ENCODE measurements at regions not wholly inside any gene's neighbourhood (a gene's known extent, or its start where the extent isn't known, plus 50 kb on each side); places are given as distances from the start of the nearest gene placed in this dataset.
A peak's percentile ranks its signal among the peaks of the same experiment; 100 is the strongest.
"Not testable (repeated sequence)": the region's sequence is repeated elsewhere in the genome, so short reads cannot be mapped to it uniquely, and the experiment has no call there.

- TF ChIP-seq CTCF (IDR thresholded peaks at IDR 0.05; ENCODE audit: insufficient read depth, low read depth, low read length, missing control alignments) = no peak
- no peak for DNase-seq (ENCODE audit: low read depth)
- no peak overlapping the region for H3K4me3 ChIP-seq (ENCODE audit: low read depth, low read length)
Measured at GRCh38 chr6:27747637-27748036, 164.6 kb downstream of the OR2B2 start.

GRCh38 chr6:27746860-27747259 is 165.3 kb downstream of the OR2B2 start:
- peak; percentile 26 for DNase-seq (ENCODE audit: low read depth)
- H3K4me3 ChIP-seq (ENCODE audit: low read depth, low read length) = not testable (repeated sequence)

GRCh38 chr6:27743787-27744186 is 168.4 kb downstream of the OR2B2 start:
- DNase-seq (ENCODE audit: low read depth) = no peak
- no peak for TF ChIP-seq CTCF (IDR thresholded peaks at IDR 0.05; ENCODE audit: insufficient read depth, low read depth, low read length, missing control alignments)
- no peak overlapping the region for H3K4me3 ChIP-seq (ENCODE audit: low read depth, low read length)

GRCh38 chr6:27742833-27743573 is 169.2 kb downstream of the OR2B2 start:
- H3K4me3 ChIP-seq (ENCODE audit: low read depth, low read length) = no peak overlapping the region
- DNase-seq (ENCODE audit: low read depth) = no peak
- no peak for TF ChIP-seq CTCF (IDR thresholded peaks at IDR 0.05; ENCODE audit: insufficient read depth, low read depth, low read length, missing control alignments)

- not testable (repeated sequence) for DNase-seq (ENCODE audit: low read depth); H3K4me3 ChIP-seq (ENCODE audit: low read depth, low read length)
Measured at GRCh38 chr6:27739902-27740301, 172.3 kb downstream of the OR2B2 start.

- H3K4me3 ChIP-seq (ENCODE audit: low read depth, low read length) = no peak overlapping the region
- no peak for TF ChIP-seq CTCF (IDR thresholded peaks at IDR 0.05; ENCODE audit: insufficient read depth, low read depth, low read length, missing control alignments)
- no peak for DNase-seq (ENCODE audit: low read depth)
Measured at GRCh38 chr6:27736686-27737085, 175.5 kb downstream of the OR2B2 start.

- H3K4me3 ChIP-seq (ENCODE audit: low read depth, low read length) = no peak overlapping the region
- TF ChIP-seq CTCF (IDR thresholded peaks at IDR 0.05; ENCODE audit: insufficient read depth, low read depth, low read length, missing control alignments) = no peak
- DNase-seq (ENCODE audit: low read depth) = no peak
Measured at GRCh38 chr6:27728442-27728841, 183.8 kb downstream of the OR2B2 start.

- DNase-seq (ENCODE audit: low read depth) = peak; percentile 63
- no peak for TF ChIP-seq CTCF (IDR thresholded peaks at IDR 0.05; ENCODE audit: insufficient read depth, low read depth, low read length, missing control alignments)
Measured at GRCh38 chr6:27726619-27727023, 185.6 kb downstream of the OR2B2 start.

More at GRCh38 chr6:27726619-27727023, 185.6 kb downstream of the OR2B2 start:
- no peak overlapping the region for H3K4me3 ChIP-seq (ENCODE audit: low read depth, low read length)
